ENCODE measurements at regions not wholly inside any gene's neighbourhood (a gene's known extent, or its start where the extent isn't known, plus 50 kb on each side); places are given as distances from the start of the nearest gene placed in this dataset.

- TF ChIP-seq, protein P1, sequence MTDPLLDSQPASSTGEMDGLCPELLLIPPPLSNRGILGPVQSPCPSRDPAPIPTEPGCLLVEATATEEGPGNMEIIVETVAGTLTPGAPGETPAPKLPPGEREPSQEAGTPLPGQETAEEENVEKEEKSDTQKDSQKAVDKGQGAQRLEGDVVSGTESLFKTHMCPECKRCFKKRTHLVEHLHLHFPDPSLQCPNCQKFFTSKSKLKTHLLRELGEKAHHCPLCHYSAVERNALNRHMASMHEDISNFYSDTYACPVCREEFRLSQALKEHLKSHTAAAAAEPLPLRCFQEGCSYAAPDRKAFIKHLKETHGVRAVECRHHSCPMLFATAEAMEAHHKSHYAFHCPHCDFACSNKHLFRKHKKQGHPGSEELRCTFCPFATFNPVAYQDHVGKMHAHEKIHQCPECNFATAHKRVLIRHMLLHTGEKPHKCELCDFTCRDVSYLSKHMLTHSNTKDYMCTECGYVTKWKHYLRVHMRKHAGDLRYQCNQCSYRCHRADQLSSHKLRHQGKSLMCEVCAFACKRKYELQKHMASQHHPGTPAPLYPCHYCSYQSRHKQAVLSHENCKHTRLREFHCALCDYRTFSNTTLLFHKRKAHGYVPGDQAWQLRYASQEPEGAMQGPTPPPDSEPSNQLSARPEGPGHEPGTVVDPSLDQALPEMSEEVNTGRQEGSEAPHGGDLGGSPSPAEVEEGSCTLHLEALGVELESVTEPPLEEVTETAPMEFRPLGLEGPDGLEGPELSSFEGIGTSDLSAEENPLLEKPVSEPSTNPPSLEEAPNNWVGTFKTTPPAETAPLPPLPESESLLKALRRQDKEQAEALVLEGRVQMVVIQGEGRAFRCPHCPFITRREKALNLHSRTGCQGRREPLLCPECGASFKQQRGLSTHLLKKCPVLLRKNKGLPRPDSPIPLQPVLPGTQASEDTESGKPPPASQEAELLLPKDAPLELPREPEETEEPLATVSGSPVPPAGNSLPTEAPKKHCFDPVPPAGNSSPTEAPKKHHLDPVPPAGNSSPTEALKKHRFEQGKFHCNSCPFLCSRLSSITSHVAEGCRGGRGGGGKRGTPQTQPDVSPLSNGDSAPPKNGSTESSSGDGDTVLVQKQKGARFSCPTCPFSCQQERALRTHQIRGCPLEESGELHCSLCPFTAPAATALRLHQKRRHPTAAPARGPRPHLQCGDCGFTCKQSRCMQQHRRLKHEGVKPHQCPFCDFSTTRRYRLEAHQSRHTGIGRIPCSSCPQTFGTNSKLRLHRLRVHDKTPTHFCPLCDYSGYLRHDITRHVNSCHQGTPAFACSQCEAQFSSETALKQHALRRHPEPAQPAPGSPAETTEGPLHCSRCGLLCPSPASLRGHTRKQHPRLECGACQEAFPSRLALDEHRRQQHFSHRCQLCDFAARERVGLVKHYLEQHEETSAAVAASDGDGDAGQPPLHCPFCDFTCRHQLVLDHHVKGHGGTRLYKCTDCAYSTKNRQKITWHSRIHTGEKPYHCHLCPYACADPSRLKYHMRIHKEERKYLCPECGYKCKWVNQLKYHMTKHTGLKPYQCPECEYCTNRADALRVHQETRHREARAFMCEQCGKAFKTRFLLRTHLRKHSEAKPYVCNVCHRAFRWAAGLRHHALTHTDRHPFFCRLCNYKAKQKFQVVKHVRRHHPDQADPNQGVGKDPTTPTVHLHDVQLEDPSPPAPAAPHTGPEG (CRISPR knock-in tag; IDR thresholded peaks at IDR 0.05) = 0 out of 2 replicates have a peak, but pooled peaks have one; percentile 45
- TF ChIP-seq KDM1A (CRISPR knock-in tag; IDR thresholded peaks at IDR 0.05) (0 out of 2 replicates have a peak, but pooled peaks have one; percentile 17), ZNF891 (CRISPR knock-in tag; IDR thresholded peaks at IDR 0.05) (no peak), CBFB (CRISPR knock-in tag; IDR thresholded peaks at IDR 0.05) (no peak), ATF7 (IDR thresholded peaks at IDR 0.05) (no peak), ATF7 (CRISPR knock-in tag; IDR thresholded peaks at IDR 0.05) (no peak), ZSCAN25 (CRISPR knock-in tag; IDR thresholded peaks at IDR 0.05) (no peak), ZBTB38 (CRISPR knock-in tag; IDR thresholded peaks at IDR 0.05) (no peak), MIXL1 (CRISPR knock-in tag; IDR thresholded peaks at IDR 0.05) (peak; percentile 67), ZNF614 (CRISPR knock-in tag; IDR thresholded peaks at IDR 0.05; ENCODE audit: borderline replicate concordance) (no peak), ZNF839 (CRISPR knock-in tag; IDR thresholded peaks at IDR 0.05; ENCODE audit: borderline replicate concordance) (no peak), STAT5B (CRISPR knock-in tag; IDR thresholded peaks at IDR 0.05) (no peak), MED1 (CRISPR knock-in tag; IDR thresholded peaks at IDR 0.05) (peak; percentile 75), KLF12 (CRISPR knock-in tag; IDR thresholded peaks at IDR 0.05; ENCODE audit: borderline replicate concordance) (no peak), HMGA1 (CRISPR knock-in tag; conservative IDR thresholded peaks at IDR 0.05) (no peak), ZNF598 (CRISPR knock-in tag; IDR thresholded peaks at IDR 0.05; ENCODE audit: borderline replicate concordance) (no peak), ATF2 (CRISPR knock-in tag; IDR thresholded peaks at IDR 0.05) (no peak), ZNF260 (CRISPR knock-in tag; IDR thresholded peaks at IDR 0.05; ENCODE audit: borderline replicate concordance, low read depth) (no peak), CTCF (CRISPR knock-in tag; IDR thresholded peaks at IDR 0.05) (no peak)
- TF ChIP-seq, protein P2, sequence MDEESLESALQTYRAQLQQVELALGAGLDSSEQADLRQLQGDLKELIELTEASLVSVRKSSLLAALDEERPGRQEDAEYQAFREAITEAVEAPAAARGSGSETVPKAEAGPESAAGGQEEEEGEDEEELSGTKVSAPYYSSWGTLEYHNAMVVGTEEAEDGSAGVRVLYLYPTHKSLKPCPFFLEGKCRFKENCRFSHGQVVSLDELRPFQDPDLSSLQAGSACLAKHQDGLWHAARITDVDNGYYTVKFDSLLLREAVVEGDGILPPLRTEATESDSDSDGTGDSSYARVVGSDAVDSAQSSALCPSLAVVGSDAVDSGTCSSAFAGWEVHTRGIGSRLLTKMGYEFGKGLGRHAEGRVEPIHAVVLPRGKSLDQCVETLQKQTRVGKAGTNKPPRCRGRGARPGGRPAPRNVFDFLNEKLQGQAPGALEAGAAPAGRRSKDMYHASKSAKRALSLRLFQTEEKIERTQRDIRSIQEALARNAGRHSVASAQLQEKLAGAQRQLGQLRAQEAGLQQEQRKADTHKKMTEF (CRISPR knock-in tag; IDR thresholded peaks at IDR 0.05) = peak; percentile 33; the same call in 1 of the 2 replicates
Measured at GRCh38 chr5:173826428-173827350, 61.5 kb upstream of the CPEB4 start (continued).

Data from HepG2 (cell line).